ENCODE measurements at regions not wholly inside any gene's neighbourhood (a gene's known extent, or its start where the extent isn't known, plus 50 kb on each side); places are given as distances from the start of the nearest gene placed in this dataset.
A peak's percentile ranks its signal among the peaks of the same experiment; 100 is the strongest.

DNA sequence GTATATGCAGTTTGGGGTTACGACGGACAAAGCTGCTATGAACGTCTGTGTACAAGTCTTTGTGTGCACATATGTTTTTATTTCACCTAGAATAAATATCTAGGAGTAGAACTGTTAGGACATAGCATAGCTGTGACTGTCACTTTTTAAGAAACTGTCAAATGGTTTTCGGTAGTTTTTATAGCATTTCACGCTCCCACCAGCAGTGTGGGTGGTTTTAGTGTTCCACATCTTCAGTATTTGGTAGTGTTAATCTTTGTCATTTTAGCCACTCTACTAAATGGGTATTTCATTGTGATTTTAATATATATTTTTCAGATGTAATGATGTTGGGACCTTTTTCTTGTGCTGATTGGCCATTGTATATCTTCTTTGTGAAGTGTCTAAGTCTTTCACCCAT is 109.1 kb upstream of the BCAT1 start:
- Histone ChIP-seq H3K4me1 (ENCODE audit: control insufficient read depth, insufficient read depth, low read length) (peaks cover 19% of the 10 kb centered on the region), H3K4me3 (ENCODE audit: low read length) (no peak overlapping the region), H3K27me3 (ENCODE audit: control insufficient read depth, insufficient read depth, low read length) (no peaks in the 10 kb centered on the region)

DNA sequence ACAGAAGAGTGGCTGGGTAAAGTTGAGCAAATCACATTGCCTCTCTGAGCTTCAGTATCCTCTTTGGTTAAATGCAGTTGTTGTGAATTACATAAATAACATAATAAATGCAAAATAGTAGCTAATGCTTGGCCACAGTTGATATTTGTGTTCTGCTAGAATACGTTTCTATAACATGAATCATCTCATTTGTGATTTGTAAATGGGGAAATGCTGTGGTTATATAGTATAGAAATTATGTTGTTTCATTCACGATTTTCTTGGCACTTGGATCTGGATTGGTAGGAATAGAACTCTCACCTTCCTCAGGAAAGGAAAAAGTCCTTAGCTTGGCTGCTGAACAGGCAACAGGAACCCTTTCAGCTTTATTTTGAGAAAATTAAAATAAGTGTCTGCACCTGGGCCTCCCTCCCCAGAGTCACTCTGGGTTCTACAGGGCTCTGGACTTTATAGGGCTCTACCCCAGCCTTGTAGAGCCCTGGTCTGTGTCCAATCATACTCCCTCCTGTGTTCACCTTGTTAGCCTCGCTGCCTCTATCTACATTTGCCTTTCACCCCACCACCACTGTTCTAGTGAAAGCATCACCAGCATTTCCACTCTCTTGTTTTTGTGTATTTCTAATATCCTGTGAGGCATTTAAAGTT is 107.7 kb upstream of the BCAT1 start:
- no peaks in the 10 kb centered on the region for H3K9me3 ChIP-seq (ENCODE audit: control insufficient read depth, low read length)
- H3K36me3 ChIP-seq (ENCODE audit: control insufficient read depth, insufficient read depth, low read length): no peaks in the 10 kb centered on the region
- no peaks in the 10 kb centered on the region for H3K27me3 ChIP-seq (ENCODE audit: control insufficient read depth, insufficient read depth, low read length)
- peaks cover 19% of the 10 kb centered on the region for H3K4me1 ChIP-seq (ENCODE audit: control insufficient read depth, insufficient read depth, low read length)
- no peak overlapping the region for H3K4me3 ChIP-seq (ENCODE audit: low read length)
- H3K9ac ChIP-seq (ENCODE audit: low read length): no peak overlapping the region

More for the DNA sequence above, 109.1 kb upstream of the BCAT1 start:
- Histone ChIP-seq H3K9me3 (ENCODE audit: control insufficient read depth, low read length) (no peaks in the 10 kb centered on the region), H3K36me3 (ENCODE audit: control insufficient read depth, insufficient read depth, low read length) (no peaks in the 10 kb centered on the region), H3K9ac (ENCODE audit: low read length) (no peak overlapping the region)

- no peak overlapping the region for H3K4me3 ChIP-seq (ENCODE audit: low read length)
- H3K9me3 ChIP-seq (ENCODE audit: control insufficient read depth, low read length): no peaks in the 10 kb centered on the region
- no peaks in the 10 kb centered on the region for H3K27me3 ChIP-seq (ENCODE audit: control insufficient read depth, insufficient read depth, low read length)
- H3K9ac ChIP-seq (ENCODE audit: low read length): no peak overlapping the region
- peaks cover 19% of the 10 kb centered on the region for H3K4me1 ChIP-seq (ENCODE audit: control insufficient read depth, insufficient read depth, low read length)
- no peaks in the 10 kb centered on the region for H3K36me3 ChIP-seq (ENCODE audit: control insufficient read depth, insufficient read depth, low read length)
Measured at GRCh38 chr12:25056011-25056410, 107.1 kb upstream of the BCAT1 start.

DNA sequence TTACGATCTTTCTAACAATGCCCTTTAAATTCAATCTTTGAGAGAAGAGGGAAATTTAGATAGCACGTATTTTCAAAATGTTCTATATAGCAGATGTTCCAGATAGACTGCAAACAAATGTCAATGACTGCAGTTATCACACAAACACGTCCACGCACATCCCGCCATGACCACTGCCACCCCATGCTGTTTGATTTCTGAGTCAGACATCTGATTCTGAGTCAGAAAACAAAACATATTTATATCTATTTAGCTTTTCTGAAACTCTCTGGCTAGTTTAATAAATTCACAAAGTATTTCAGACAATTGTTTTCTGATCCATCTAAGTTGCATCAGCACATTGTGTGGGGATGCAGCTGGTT is 105.9 kb upstream of the BCAT1 start:
- H3K9ac ChIP-seq (ENCODE audit: low read length): no peak overlapping the region
- H3K4me1 ChIP-seq (ENCODE audit: control insufficient read depth, insufficient read depth, low read length): peaks cover 19% of the 10 kb centered on the region
- no peaks in the 10 kb centered on the region for H3K27me3 ChIP-seq (ENCODE audit: control insufficient read depth, insufficient read depth, low read length)
- H3K36me3 ChIP-seq (ENCODE audit: control insufficient read depth, insufficient read depth, low read length): no peaks in the 10 kb centered on the region
- H3K4me3 ChIP-seq (ENCODE audit: low read length): no peak overlapping the region
- no peaks in the 10 kb centered on the region for H3K9me3 ChIP-seq (ENCODE audit: control insufficient read depth, low read length)

GRCh38 chr12:25054076-25054782 is 105.3 kb upstream of the BCAT1 start:
- Histone ChIP-seq H3K9ac (ENCODE audit: low read length) (no peak overlapping the region), H3K4me1 (ENCODE audit: control insufficient read depth, insufficient read depth, low read length) (peaks cover 19% of the 10 kb centered on the region), H3K36me3 (ENCODE audit: control insufficient read depth, insufficient read depth, low read length) (no peaks in the 10 kb centered on the region), H3K4me3 (ENCODE audit: low read length) (no peak overlapping the region), H3K27me3 (ENCODE audit: control insufficient read depth, insufficient read depth, low read length) (no peaks in the 10 kb centered on the region), H3K9me3 (ENCODE audit: control insufficient read depth, low read length) (no peaks in the 10 kb centered on the region)

DNA sequence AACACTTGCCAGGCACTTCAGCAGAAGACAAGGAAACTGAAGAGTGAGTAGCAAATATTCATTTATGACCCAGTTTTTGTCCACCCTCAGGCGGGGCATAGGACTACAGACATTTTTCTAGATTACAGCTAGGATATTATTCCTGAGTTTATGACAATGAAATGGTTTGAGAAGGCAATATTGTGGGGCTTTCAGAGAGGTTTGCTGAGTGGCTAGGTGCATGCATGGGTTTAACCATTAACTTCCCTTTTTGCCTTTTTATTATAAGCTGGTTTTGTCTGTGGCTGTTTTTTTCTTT is 104.0 kb upstream of the BCAT1 start:
- no peaks in the 10 kb centered on the region for H3K36me3 ChIP-seq (ENCODE audit: control insufficient read depth, insufficient read depth, low read length)
- no peaks in the 10 kb centered on the region for H3K27me3 ChIP-seq (ENCODE audit: control insufficient read depth, insufficient read depth, low read length)
- no peaks in the 10 kb centered on the region for H3K9me3 ChIP-seq (ENCODE audit: control insufficient read depth, low read length)
- peak overlapping the region; percentile 0 for H3K4me3 ChIP-seq (ENCODE audit: low read length)
- no peak overlapping the region for H3K9ac ChIP-seq (ENCODE audit: low read length)
- H3K4me1 ChIP-seq (ENCODE audit: control insufficient read depth, insufficient read depth, low read length): peaks cover 19% of the 10 kb centered on the region

- Histone ChIP-seq H3K9me3 (ENCODE audit: control insufficient read depth, low read length) (no peaks in the 10 kb centered on the region), H3K36me3 (ENCODE audit: control insufficient read depth, insufficient read depth, low read length) (no peaks in the 10 kb centered on the region), H3K9ac (ENCODE audit: low read length) (no peak overlapping the region), H3K4me3 (ENCODE audit: low read length) (peak overlapping the region; percentile 0), H3K27me3 (ENCODE audit: control insufficient read depth, insufficient read depth, low read length) (no peaks in the 10 kb centered on the region), H3K4me1 (ENCODE audit: control insufficient read depth, insufficient read depth, low read length) (peaks cover 19% of the 10 kb centered on the region)
Measured at GRCh38 chr12:25052196-25052913, 103.5 kb upstream of the BCAT1 start.

- H3K9me3 ChIP-seq (ENCODE audit: control insufficient read depth, low read length): no peaks in the 10 kb centered on the region
- H3K27me3 ChIP-seq (ENCODE audit: control insufficient read depth, insufficient read depth, low read length): no peaks in the 10 kb centered on the region
- H3K4me1 ChIP-seq (ENCODE audit: control insufficient read depth, insufficient read depth, low read length): peaks cover 17% of the 10 kb centered on the region
- no peaks in the 10 kb centered on the region for H3K36me3 ChIP-seq (ENCODE audit: control insufficient read depth, insufficient read depth, low read length)
- no peak overlapping the region for H3K4me3 ChIP-seq (ENCODE audit: low read length)
- H3K9ac ChIP-seq (ENCODE audit: low read length): no peak overlapping the region
Measured at GRCh38 chr12:25051656-25052195, 102.8 kb upstream of the BCAT1 start.

- H3K9me3 ChIP-seq (ENCODE audit: control insufficient read depth, low read length): no peaks in the 10 kb centered on the region
- no peaks in the 10 kb centered on the region for H3K36me3 ChIP-seq (ENCODE audit: control insufficient read depth, insufficient read depth, low read length)
- H3K4me3 ChIP-seq (ENCODE audit: low read length): no peak overlapping the region
- no peak overlapping the region for H3K9ac ChIP-seq (ENCODE audit: low read length)
- H3K27me3 ChIP-seq (ENCODE audit: control insufficient read depth, insufficient read depth, low read length): no peaks in the 10 kb centered on the region
- peaks cover 12% of the 10 kb centered on the region for H3K4me1 ChIP-seq (ENCODE audit: control insufficient read depth, insufficient read depth, low read length)
Measured at GRCh38 chr12:25051171-25051570, 102.3 kb upstream of the BCAT1 start.

DNA sequence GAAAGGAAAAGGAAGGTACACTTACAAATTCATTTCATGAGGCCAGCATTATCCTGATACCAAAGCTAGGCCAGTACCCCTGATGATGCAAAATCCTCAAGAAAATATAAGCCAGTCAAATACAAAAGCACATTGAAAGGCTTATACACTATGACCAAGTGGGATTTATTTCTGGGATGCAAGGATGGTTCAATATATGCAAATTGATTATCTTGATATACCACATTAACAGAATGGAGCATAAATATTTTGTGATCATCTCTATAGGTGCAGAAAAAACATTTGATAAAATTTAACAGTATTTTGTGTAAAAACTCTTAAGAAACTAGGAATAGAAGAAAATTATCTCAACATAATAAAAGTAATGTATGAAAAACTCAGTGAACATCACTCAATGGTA is 97.0 kb upstream of the BCAT1 start:
- no peak overlapping the region for H3K4me3 ChIP-seq (ENCODE audit: low read length)
- H3K4me1 ChIP-seq (ENCODE audit: control insufficient read depth, insufficient read depth, low read length): no peaks in the 10 kb centered on the region
- no peak overlapping the region for H3K9ac ChIP-seq (ENCODE audit: low read length)
- no peaks in the 10 kb centered on the region for H3K9me3 ChIP-seq (ENCODE audit: control insufficient read depth, low read length)
- H3K27me3 ChIP-seq (ENCODE audit: control insufficient read depth, insufficient read depth, low read length): no peaks in the 10 kb centered on the region
- H3K36me3 ChIP-seq (ENCODE audit: control insufficient read depth, insufficient read depth, low read length): no peaks in the 10 kb centered on the region

GRCh38 chr12:25041006-25041741 is 92.3 kb upstream of the BCAT1 start:
- H3K27me3 ChIP-seq (ENCODE audit: control insufficient read depth, insufficient read depth, low read length): no peaks in the 10 kb centered on the region
- no peaks in the 10 kb centered on the region for H3K36me3 ChIP-seq (ENCODE audit: control insufficient read depth, insufficient read depth, low read length)
- H3K9ac ChIP-seq (ENCODE audit: low read length): no peak overlapping the region
- no peaks in the 10 kb centered on the region for H3K4me1 ChIP-seq (ENCODE audit: control insufficient read depth, insufficient read depth, low read length)
- no peaks in the 10 kb centered on the region for H3K9me3 ChIP-seq (ENCODE audit: control insufficient read depth, low read length)
- H3K4me3 ChIP-seq (ENCODE audit: low read length): no peak overlapping the region

GRCh38 chr12:25040593-25040992 is 91.7 kb upstream of the BCAT1 start:
- Histone ChIP-seq H3K9me3 (ENCODE audit: control insufficient read depth, low read length) (no peaks in the 10 kb centered on the region), H3K27me3 (ENCODE audit: control insufficient read depth, insufficient read depth, low read length) (no peaks in the 10 kb centered on the region), H3K4me3 (ENCODE audit: low read length) (no peak overlapping the region), H3K36me3 (ENCODE audit: control insufficient read depth, insufficient read depth, low read length) (no peaks in the 10 kb centered on the region), H3K4me1 (ENCODE audit: control insufficient read depth, insufficient read depth, low read length) (no peaks in the 10 kb centered on the region), H3K9ac (ENCODE audit: low read length) (no peak overlapping the region)
